Body of pancreas (tissue), 4 donors: ENCODE measurements at regions not wholly inside any gene's neighbourhood (a gene's known extent, or its start where the extent isn't known, plus 50 kb on each side); places are given as distances from the start of the nearest gene placed in this dataset.
"Not testable (repeated sequence)": the region's sequence is repeated elsewhere in the genome, so short reads cannot be mapped to it uniquely, and the experiment has no call there.

ENCODE experiments used
- CTCF ChIP-seq, 7 experiments: fragments of 450-650 bp in 4 of 7; fragments of 200-600 bp in 3 of 7; sonication (generic) in 3 of 7; IDR thresholded peaks; one replicate each; pipeline ENCODE4 v1.5.1; 2016 to 2019; ENCODE audit warnings: antibody characterized with exemption in 7 of 7
- POLR2A ChIP-seq, 3 donors: fragments of 450-650 bp; IDR thresholded peaks; one replicate each; pipeline ENCODE4 v1.6.1; 2016; ENCODE audit warnings: antibody characterized with exemption in 3 of 3, mild to moderate bottlenecking in 2 of 3

- not testable (repeated sequence) for TF ChIP-seq CTCF, POLR2A (IDR thresholded peaks at IDR 0.05)
Observed at GRCh38 chr2:144901386-144901785, 381.5 kb upstream of the ZEB2 start.
